ENCODE measurements at regions not wholly inside any gene's neighbourhood (a gene's known extent, or its start where the extent isn't known, plus 50 kb on each side); places are given as distances from the start of the nearest gene placed in this dataset.
A peak's percentile ranks its signal among the peaks of the same experiment; 100 is the strongest.
"Not testable (repeated sequence)": the region's sequence is repeated elsewhere in the genome, so short reads cannot be mapped to it uniquely, and the experiment has no call there.

DNA sequence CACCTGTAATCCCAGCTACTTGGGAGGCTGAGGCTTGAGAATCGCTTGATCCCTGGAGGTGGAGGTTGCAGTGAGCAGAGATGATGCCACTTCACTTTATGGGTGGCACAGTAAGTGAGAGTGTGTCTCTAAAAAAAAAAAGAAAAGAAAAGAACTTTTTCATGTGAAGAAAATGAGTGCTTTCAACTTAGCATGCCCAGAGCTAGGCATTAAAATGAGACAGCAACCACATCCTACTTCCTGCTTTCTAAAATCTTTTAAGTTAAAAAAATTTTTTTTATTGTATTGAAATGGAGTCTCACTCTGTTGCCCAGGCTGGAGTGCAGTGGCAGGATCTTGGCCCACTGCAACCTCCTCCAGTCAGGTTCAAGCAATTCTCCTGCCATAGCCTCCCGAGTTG, 170.4 kb upstream of the NOTCH2NLA start:
- intact Hi-C loops (cut with DNase I); DNase-seq (ENCODE audit: low spot score); ATAC-seq: not testable (repeated sequence)

DNA sequence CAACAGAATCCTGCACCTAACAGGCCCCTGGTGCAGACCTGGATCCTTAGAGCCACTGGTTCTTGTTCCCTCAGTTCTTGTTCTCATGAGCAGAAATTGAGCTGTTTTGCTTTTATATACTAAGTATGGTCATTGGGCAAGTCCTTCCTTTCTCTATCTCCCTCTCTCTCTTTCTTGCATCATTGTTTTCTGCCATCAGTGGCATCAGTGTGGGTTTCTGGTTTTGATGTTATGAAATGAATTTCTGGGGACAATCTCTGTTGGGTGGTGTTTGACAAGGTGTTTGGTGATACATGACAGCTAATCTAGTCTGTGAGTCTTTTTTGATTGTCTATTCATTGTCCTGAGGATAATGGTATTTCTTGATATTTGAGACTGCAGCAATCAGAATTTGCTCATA, 168.0 kb upstream of the NOTCH2NLA start:
- intact Hi-C loops (cut with DNase I); DNase-seq (ENCODE audit: low spot score); ATAC-seq: not testable (repeated sequence)

DNA sequence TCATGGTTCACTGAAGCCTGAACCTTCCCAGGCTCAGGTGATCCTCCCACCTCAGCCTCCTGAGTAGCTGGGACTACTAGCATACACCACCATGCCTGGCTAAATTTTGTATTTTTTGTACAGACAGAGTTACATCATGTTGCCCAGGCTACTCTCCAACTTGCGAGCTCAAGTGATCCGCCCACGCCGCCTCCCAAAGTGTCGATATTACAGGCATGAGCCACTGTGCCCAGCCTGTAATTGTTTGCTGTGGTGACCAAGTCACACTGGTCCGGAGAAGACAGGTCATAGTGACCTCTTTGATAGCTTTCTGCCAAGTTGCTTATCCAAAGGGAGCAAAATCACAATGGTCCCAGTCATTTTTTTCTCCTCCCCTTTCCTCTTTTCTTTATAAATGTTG, 167.4 kb upstream of the NOTCH2NLA start:
- not testable (repeated sequence) for ATAC-seq; DNase-seq (ENCODE audit: low spot score)

DNA sequence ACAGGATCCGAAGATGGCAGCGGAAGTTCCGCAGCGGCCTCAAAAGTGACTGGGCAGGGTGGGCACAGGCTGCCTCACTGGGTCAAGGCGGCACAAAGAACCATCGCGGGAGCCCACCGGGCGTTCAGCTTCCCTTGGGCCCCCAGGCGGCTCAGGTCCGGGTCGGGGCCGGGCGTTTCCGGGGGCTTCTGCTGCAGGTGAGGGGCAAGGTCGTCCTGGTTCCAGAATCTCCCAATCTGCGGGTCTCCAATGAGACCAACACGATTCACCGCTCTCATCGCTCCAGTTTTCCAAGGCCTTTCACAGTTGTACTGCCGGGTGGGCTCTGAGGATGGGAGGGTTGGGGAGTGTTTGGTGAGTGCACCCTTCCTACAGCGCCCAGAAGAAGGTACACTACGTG, 165.0 kb upstream of the NOTCH2NLA start:
- intact Hi-C loops (cut with DNase I); ATAC-seq; DNase-seq (ENCODE audit: low spot score): not testable (repeated sequence)

More for the DNA sequence above, 167.4 kb upstream of the NOTCH2NLA start:
- intact Hi-C loops (cut with DNase I): not testable (repeated sequence)

DNA sequence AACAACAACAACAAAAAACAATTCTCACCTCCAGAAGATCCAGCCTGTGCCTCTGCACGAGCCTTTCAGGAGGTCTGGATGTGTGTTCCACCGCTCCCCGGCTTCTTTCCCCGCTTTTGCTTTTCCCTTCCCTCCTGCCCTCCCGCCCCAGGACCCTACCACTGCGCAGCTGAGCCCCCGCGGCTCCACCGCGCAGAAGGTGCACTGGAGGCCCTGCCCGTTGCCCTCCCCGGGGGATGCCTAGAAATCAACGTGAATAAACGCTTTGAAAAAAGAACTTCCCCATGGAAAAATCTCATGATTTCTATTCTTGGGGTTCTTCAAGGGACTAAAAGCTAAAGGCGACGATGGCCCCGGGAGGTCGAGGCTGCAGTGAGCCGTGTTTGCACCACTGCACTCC, 164.3 kb upstream of the NOTCH2NLA start:
- DNase-seq (ENCODE audit: low spot score); ATAC-seq: not testable (repeated sequence)

DNA sequence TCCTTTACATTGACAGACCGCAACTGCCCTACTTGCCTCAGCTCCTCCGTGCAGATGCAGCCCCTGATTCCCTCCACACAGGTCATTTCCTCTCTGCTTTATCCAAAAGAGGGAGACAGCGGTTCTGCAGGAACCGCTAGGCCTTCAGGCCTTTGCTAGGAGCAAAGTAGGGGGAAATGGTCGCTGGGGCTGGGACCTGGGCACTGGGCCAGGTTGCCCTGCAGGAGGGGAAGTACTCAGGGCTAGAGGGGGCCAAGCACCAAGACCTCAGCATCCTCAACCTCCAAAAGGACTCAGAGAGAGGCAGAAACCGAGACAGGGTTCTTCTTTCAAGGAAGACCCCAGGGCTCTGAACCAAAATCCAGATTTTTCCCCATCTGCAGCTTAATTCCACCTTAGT, 160.4 kb upstream of the NOTCH2NLA start:
- DNase-seq (ENCODE audit: low spot score); intact Hi-C loops (cut with DNase I); ATAC-seq: not testable (repeated sequence)

More for the DNA sequence above, 164.3 kb upstream of the NOTCH2NLA start:
- intact Hi-C loops (cut with DNase I): not testable (repeated sequence)

DNA sequence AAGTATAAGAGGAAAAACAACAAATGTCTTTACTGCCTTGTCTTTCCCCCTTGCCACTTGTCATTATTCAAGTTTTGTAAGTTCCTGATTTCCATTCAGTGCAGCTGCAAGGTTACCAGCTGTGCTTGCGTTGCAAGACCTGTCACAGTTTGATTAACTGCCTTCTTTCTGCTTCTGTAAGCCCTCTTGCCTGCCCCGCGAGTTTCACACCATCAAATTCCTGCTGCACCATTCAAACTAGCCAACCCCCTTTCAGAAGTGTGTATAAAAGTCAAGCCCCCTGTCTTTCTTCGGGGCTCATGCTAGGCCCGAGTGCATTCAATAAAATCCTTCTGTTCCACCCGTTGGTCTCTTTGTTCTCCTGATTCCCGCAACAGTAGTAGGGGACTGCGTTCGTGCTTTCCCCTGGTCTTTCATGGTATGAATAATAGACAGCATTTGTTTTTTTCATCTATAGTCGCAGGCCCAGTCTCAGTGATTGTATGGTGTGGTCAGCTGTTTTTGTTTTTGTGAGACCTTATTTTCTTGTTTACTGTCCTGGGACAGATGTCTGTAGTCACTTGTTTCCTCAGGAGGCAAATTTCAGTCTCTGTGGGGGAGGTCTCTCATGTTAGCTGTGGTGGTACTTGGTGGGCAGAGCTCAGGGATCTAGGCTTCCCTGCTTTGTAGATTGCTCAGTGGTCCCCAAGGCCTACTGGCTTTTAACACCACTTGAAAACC, 159.1 kb upstream of the NOTCH2NLA start:
- DNase-seq (ENCODE audit: low spot score); intact Hi-C loops (cut with DNase I): not testable (repeated sequence)
- peak; percentile 46 for ATAC-seq

DNA sequence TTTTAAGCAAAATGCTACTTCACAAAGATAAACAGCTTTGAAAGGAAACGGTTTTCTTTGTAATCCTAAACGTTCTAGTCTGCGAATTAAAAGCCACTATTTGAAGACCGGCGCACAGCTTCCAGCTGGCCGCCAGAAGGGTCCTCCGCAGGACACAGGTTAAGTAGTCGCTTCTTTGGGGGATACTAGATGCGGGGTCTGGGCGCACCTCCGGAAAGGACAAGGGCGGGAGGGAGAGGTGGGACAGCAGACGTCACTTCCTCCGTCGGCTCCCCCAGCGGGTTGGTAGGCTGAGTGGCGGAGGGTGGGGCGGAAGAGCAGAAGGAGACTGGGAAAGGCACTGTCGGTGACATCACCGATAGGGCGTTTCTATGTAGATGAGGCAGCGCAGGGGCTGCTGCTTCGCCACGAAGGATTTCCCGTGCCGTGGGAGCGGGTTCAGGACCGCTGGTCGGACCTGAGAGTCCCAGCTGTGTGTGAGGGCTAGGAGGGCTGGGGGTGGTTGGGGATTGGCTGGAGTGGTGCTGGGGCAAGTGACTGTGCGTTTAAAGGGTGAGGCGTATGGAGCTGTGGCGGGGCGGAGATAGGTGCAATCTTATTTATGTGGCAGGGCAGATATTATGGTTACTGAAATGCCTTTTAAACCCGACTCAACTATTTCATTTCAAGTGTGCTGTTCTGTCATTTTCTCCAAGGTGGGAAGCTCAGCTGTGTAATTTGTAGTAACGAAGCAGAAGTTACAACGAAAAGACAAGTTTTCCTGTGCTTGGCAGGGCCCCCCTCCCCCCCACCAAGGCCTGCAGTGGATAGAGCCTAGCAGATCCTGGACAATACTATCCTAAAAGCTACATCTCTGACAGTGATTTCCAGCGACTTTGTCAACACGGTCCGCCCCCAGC, 158.3 kb upstream of the NOTCH2NLA start:
- intact Hi-C loops (cut with DNase I): not testable (repeated sequence)
- ATAC-seq (peak; percentile 99), DNase-seq (ENCODE audit: low spot score) (peak; percentile 69)

DNA sequence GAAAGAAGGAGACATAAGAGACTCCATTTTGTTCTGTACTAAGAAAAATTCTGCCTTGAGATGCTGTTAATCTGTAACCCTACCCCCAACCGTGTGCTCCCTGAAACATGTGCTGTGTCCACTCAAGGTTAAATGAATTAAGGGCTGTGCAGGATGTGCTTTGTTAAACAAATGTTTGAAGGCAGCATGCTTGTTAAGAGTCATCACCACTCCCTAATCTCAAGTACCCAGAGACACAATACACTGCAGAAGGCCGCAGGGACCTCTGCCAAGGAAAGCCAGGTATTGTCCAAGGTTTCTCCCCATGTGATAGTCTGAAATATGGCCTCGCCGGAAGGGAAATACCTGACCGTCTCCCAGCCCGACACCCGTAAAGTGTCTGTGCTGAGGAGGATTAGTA, 152.4 kb upstream of the NOTCH2NLA start:
- ATAC-seq; intact Hi-C loops (cut with DNase I): not testable (repeated sequence)

DNA sequence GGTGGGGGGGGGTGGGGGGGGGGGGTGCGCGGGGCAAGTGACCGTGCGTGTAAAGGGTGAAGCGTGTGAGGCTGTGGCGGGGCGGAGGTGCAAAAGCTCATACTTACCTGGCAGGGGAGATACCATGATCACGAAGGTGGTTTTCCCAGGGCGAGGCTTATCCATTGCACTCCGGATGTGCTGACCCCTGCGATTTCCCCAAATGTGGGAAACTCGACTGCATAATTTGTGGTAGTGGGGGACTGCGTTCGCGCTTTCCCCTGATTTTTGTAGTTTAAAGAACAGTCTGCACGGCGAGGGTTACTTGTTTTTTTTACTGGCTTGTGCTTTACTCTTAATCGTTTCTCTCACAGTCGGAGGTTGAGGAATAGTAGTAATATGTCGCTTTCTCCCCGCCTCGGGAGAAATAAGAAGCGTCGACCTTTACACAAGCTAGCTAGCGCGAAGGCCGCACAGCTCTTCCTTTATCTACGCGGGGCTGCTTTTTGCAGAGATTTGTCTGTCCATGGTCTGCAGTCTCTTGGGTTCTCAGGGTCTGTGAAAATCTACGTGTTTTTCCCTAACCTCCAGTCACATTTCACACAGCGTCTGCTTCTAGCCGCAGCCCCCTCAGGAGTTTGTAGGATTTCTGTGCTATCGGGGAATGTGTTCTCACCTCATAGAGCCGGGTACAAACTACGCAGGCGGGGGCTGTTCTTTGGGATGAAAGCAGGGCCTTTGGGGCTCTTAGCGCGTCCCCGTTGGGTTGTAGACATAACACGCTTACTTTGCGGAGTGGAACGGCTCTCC, 148.1 kb upstream of the NOTCH2NLA start:
- ATAC-seq: peak; percentile 92
- peak; percentile 86 for DNase-seq (ENCODE audit: low spot score)
- intact Hi-C loops (cut with DNase I): not testable (repeated sequence)

More for the DNA sequence above, 152.4 kb upstream of the NOTCH2NLA start:
- DNase-seq (ENCODE audit: low spot score): not testable (repeated sequence)

DNA sequence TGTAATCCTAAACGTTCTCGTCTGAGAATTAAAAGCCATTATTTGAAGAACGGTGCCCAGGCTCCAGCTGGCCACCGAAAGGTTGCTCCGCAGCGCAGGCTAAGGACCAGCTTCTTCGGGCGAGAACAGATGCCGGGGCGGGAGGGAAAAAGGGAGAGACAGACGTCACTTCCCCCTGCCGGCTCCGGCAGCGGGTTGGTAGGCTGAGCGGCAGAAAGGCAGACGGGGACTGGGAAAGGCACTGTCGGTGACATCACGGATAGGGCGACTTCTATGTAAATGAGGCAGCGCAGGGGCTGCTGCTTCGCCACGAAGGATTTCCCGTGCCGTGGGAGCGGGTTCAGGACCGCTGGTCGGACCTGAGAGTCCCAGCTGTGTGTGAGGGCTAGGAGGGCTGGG, 147.5 kb upstream of the NOTCH2NLA start:
- intact Hi-C loops (cut with DNase I): not testable (repeated sequence)
- peak; percentile 92 for DNase-seq (ENCODE audit: low spot score)
- peak; percentile 93 for ATAC-seq

DNA sequence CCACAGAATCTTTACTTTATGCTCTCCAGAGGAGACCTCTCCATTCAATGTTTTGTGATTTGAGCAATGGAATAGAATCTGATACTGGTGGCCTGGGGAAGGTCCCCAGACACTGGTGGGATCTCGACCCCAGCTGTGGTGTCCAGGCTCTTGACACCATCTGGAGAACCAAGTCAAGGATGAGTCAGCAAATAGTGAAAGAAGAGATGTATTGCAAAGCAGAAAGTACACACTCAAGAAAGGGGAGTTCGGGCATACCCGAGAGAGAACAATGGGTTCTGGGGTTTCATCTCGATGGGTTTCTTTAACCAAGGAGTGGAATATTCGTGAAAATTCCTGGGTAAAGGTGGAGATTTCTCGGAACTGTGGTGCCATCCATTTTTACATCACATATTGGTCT, 146.3 kb upstream of the NOTCH2NLA start:
- ATAC-seq; DNase-seq (ENCODE audit: low spot score); intact Hi-C loops (cut with DNase I): not testable (repeated sequence)

DNA sequence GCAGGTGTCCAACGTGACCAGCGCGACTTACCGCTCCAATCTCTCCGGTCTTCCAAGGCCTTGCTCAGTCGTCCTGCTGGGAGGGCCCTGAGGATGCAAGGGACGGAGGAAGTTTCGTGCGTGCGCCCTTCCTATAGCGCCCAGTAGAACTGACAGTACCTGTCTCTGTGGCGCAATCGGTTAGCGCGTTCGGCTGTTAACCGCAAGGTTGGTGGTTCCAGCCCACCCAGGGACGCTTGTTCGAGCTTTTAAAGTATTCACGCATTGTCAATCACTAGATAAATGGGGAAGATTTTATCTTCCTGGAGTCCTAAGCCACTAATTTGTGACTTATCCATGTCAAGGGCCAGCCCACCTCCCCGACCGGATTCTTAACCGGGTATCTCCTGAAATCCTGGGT, 141.1 kb upstream of the NOTCH2NLA start:
- intact Hi-C loops (cut with DNase I); DNase-seq (ENCODE audit: low spot score); ATAC-seq: not testable (repeated sequence)

DNA sequence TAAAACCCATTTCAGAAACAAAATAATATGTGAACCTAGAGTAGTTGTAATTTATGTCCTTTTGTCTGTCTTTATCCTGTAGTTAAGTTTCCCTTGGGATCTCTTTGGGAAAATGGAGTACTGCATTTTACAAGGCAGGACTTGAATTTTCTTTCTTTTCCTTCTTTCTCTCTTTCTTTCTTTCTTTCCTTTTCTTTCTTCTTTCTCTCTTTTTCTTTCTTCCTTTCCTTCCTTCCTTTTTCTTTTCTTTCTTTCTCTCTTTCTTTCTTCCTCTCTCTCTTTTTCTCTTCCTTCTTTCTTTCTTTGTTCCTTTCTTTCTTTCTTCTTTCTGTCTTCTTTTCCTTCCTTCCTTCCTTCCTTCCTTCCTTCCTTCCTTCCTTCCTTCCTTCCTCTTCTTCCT, 126.6 kb upstream of the NOTCH2NLA start:
- DNase-seq (ENCODE audit: low spot score); intact Hi-C loops (cut with DNase I); ATAC-seq: not testable (repeated sequence)

DNA sequence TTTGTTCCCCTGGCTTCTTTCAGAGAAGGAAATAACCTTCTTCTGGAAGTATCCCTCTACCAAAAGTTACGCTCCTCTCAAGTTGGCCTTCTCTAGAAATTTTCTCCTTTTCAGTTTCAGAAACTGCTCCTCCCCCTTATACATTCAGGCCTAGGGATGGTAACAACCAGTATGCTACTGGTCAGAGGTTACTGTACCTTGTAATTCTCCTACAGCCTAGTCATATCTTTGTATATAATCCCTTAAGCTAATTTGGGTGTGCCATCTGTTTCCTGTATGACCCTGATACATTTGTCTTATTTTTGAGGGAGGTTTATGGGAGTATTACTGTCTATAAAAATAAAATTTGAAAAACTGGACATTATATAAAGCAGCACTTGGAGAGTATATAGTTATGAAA, 98.0 kb upstream of the NOTCH2NLA start:
- ATAC-seq; intact Hi-C loops (cut with DNase I); DNase-seq (ENCODE audit: low spot score): not testable (repeated sequence)

DNA sequence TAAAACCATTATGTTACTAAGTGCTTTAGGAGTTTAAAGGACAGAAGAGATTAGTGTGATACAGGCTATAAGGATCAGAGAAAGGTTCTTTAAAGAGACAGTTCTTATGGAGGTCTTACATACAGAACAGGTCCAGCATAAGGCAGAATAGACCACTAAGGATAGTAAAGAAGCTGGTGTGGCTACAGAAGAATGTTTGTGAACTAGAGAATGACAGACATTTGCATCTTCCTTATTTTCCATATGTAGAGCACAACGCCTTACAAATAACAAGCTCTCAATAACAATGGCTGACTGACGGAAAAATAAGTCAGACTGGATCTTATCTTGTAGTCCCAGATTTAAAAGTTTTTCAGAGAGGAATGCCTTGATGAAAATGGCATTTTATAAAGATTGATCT, 95.6 kb upstream of the NOTCH2NLA start:
- DNase-seq (ENCODE audit: low spot score); intact Hi-C loops (cut with DNase I); ATAC-seq: not testable (repeated sequence)

DNA sequence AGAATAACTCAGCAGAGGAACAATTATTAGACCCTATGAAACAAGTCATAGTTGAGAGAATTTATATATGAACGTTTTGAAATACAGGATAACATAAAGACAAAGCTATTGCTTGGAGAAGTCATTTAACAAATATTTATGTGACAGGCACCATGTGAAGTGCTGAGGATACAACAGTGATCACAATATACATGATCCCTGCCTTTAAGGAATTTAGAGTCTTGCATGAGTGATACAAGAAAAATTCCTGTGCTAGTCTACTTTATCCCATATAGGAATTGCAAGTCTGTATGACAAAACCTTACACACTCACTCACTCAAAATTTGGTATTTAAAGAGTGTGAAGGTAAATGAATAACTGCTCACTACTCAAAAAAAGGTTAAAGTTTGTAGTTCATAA, 94.5 kb upstream of the NOTCH2NLA start:
- intact Hi-C loops (cut with DNase I); ATAC-seq; DNase-seq (ENCODE audit: low spot score): not testable (repeated sequence)

DNA sequence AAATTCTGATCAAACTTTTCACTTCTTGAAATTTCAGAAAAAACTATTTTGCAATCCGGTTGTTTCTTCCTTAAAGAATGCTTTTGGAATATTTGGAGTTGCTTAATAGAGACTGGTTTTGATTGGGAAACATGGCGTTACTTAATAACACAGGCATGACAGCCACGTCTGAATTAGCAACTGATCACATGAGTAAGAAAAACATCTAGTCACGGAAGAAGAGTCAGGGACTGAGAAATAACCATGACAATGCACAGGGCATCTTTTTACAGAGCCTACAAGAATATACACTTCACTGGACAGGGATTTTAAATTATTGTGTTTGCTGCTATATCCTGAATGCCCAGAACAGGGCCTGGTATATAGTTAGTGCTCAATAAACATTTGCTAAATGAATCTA, 94.1 kb upstream of the NOTCH2NLA start:
- intact Hi-C loops (cut with DNase I); DNase-seq (ENCODE audit: low spot score): not testable (repeated sequence)
- peak; percentile 98 for ATAC-seq

DNA sequence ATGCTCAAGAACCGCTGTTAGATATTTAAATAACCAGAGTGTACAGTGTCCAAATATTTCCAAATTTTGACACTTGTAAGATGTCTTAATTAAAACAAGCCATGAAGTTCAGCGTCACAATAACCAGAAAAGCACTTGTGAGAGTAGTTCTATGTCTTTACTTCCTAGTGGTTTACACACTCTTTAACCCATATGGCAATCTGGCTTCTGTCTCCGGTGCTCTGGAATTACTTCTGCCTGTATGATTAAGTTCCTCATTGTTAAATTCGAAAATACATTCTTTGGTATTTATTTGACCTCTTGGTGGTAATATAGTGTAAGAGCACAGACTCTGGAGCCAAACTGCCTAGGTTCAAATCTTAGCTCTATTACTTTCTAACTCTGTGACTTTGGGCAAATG, 89.9 kb upstream of the NOTCH2NLA start:
- intact Hi-C loops (cut with DNase I); ATAC-seq; DNase-seq (ENCODE audit: low spot score): not testable (repeated sequence)

Measured in sciatic nerve (tissue), 2 donors.